ENCODE measurements at regions not wholly inside any gene's neighbourhood (a gene's known extent, or its start where the extent isn't known, plus 50 kb on each side); places are given as distances from the start of the nearest gene placed in this dataset.

DNA sequence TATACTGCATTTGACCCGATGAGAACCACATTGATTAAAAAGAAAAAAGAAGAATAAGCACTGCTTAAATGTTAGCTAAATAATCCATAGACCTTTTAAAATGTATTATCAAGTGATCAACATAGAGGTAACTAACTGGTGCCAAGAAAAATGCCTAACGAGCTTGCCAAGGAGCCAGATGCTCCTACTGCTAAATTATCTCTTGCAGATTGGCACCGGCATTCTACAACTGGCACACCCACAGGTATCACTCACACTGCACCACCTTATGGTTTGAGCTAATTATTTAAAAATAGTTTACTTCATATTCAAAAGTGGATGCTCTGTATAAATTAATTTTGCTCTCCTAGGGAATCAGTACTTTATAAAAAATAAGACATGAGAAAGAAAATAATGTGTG, 341.6 kb upstream of the CDH7 start:
- H4K20me1 ChIP-seq (ENCODE audit: insufficient read depth) = no peaks in the 10 kb centered on the region
- TF ChIP-seq, protein P1, sequence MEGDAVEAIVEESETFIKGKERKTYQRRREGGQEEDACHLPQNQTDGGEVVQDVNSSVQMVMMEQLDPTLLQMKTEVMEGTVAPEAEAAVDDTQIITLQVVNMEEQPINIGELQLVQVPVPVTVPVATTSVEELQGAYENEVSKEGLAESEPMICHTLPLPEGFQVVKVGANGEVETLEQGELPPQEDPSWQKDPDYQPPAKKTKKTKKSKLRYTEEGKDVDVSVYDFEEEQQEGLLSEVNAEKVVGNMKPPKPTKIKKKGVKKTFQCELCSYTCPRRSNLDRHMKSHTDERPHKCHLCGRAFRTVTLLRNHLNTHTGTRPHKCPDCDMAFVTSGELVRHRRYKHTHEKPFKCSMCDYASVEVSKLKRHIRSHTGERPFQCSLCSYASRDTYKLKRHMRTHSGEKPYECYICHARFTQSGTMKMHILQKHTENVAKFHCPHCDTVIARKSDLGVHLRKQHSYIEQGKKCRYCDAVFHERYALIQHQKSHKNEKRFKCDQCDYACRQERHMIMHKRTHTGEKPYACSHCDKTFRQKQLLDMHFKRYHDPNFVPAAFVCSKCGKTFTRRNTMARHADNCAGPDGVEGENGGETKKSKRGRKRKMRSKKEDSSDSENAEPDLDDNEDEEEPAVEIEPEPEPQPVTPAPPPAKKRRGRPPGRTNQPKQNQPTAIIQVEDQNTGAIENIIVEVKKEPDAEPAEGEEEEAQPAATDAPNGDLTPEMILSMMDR (conservative IDR thresholded peaks at IDR 0.05; ENCODE audit: low read depth, low read length) = no peak

DNA sequence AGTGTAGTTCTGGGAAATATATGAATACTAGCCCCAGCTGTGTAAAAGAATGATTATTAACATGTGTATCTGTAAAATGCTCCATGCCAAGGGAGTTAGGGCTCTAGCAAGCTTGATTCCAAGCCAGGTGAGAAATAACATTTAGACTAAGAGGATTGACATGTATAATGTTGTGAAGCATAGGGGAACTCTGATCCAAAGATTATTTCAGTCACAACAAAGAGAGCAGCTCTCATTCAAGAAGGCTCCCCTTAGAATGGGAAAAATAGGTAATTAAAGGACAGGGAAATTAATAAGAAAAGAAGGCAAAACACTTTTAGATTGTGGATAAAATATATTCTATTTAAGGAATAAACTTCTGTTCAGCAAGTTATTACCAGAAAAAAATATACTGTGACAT, 347.3 kb upstream of the CDH7 start:
- no peaks in the 10 kb centered on the region for H3K4me1 ChIP-seq (ENCODE audit: low read depth, poor library complexity, severe bottlenecking)
- TF ChIP-seq, protein P1 (conservative IDR thresholded peaks at IDR 0.05; ENCODE audit: low read depth, low read length) = no peak
- no peaks in the 10 kb centered on the region for H3K79me2 ChIP-seq (ENCODE audit: insufficient read depth, low read depth)
- no peaks in the 10 kb centered on the region for H3K36me3 ChIP-seq (ENCODE audit: insufficient read depth)
- H3K9ac ChIP-seq = no peak overlapping the region
- H3K4me2 ChIP-seq = no peak overlapping the region
- H3K27me3 ChIP-seq (ENCODE audit: insufficient read depth, low read depth) = no peaks in the 10 kb centered on the region
- H3K4me3 ChIP-seq (IDR thresholded peaks at IDR 0.05; ENCODE audit: insufficient read depth, low read depth, low read length) = no peak overlapping the region
- no peak overlapping the region for H2AFZ ChIP-seq (ENCODE audit: low read depth)
- H4K20me1 ChIP-seq (ENCODE audit: insufficient read depth) = no peaks in the 10 kb centered on the region
- H3K27ac ChIP-seq = no peak overlapping the region

More for the DNA sequence above, 341.6 kb upstream of the CDH7 start:
- H3K36me3 ChIP-seq (ENCODE audit: insufficient read depth) = no peaks in the 10 kb centered on the region
- no peak overlapping the region for H3K9ac ChIP-seq
- H3K4me3 ChIP-seq (IDR thresholded peaks at IDR 0.05; ENCODE audit: insufficient read depth, low read depth, low read length) = no peak overlapping the region
- no peak overlapping the region for H3K27ac ChIP-seq
- H3K79me2 ChIP-seq (ENCODE audit: insufficient read depth, low read depth) = no peaks in the 10 kb centered on the region
- no peak overlapping the region for H2AFZ ChIP-seq (ENCODE audit: low read depth)
- H3K27me3 ChIP-seq (ENCODE audit: insufficient read depth, low read depth) = no peaks in the 10 kb centered on the region
- H3K4me1 ChIP-seq (ENCODE audit: low read depth, poor library complexity, severe bottlenecking) = no peaks in the 10 kb centered on the region
- no peak overlapping the region for H3K4me2 ChIP-seq

DNA sequence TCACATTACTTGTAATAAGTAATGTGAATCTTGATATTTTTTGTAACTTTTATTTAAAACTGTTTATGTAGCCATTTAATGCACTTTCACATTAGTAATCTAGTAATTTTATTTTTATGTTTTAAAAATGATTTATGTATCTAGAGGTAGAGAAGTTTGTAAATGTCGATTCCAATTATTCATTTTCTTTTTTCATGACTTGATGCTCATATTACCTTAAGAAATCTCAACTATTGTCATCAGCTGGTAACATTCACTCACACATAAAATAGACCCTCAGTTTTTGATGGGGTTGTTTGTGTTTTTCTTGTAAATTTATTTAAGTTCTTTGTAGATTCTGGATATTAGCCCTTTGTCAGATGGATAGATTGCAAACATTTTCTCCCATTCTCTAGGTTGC, 351.7 kb upstream of the CDH7 start:
- TF ChIP-seq, protein P1 (conservative IDR thresholded peaks at IDR 0.05; ENCODE audit: low read depth, low read length) = no peak
- no peak overlapping the region for H3K4me3 ChIP-seq (IDR thresholded peaks at IDR 0.05; ENCODE audit: insufficient read depth, low read depth, low read length)
- no peak overlapping the region for H3K4me2 ChIP-seq
- no peaks in the 10 kb centered on the region for H3K4me1 ChIP-seq (ENCODE audit: low read depth, poor library complexity, severe bottlenecking)
- no peaks in the 10 kb centered on the region for H3K36me3 ChIP-seq (ENCODE audit: insufficient read depth)
- H2AFZ ChIP-seq (ENCODE audit: low read depth) = no peak overlapping the region
- no peaks in the 10 kb centered on the region for H3K79me2 ChIP-seq (ENCODE audit: insufficient read depth, low read depth)
- H3K9ac ChIP-seq = no peak overlapping the region
- H4K20me1 ChIP-seq (ENCODE audit: insufficient read depth) = no peaks in the 10 kb centered on the region
- H3K27ac ChIP-seq = no peak overlapping the region
- no peaks in the 10 kb centered on the region for H3K27me3 ChIP-seq (ENCODE audit: insufficient read depth, low read depth)

DNA sequence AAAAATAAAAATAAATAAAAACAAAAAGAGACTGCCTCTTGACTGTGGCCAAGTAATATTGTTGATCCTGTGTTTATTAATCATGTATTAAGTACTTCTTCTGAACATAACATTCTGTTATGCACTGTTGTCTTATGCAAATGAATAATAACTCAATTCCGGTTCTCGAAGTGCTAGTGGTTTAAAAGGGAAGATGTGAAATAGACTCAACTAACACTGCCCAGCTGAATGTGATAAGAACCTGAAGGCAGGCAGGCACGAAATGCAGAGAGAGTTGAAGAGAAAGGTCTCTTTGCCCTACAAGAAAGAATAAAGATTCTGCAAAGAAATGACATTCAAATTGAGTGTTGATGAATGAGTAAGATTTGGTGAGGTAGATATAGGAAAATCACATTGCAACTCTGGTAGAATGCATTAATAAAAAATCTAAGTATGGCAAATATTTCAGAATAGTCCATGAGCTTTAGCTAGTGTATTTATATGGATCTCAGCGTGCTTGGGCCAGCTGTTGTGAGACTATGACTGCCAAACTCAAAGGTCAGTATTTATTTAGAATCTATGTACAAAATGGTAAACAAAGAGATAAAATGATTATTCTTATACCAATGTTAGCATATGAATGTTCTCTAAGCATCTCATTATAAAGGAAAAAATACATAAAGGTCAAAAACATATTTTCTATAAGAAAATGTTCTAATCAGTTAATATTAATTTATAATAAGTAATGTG, 352.3 kb upstream of the CDH7 start:
- H3K27me3 ChIP-seq (ENCODE audit: insufficient read depth, low read depth) = no peaks in the 10 kb centered on the region
- H3K36me3 ChIP-seq (ENCODE audit: insufficient read depth) = no peaks in the 10 kb centered on the region
- H3K27ac ChIP-seq = no peak overlapping the region
- no peak overlapping the region for H3K4me3 ChIP-seq (IDR thresholded peaks at IDR 0.05; ENCODE audit: insufficient read depth, low read depth, low read length)
- no peaks in the 10 kb centered on the region for H3K4me1 ChIP-seq (ENCODE audit: low read depth, poor library complexity, severe bottlenecking)
- H4K20me1 ChIP-seq (ENCODE audit: insufficient read depth) = no peaks in the 10 kb centered on the region
- H3K79me2 ChIP-seq (ENCODE audit: insufficient read depth, low read depth) = no peaks in the 10 kb centered on the region
- TF ChIP-seq, protein P1 (conservative IDR thresholded peaks at IDR 0.05; ENCODE audit: low read depth, low read length) = no peak
- H3K9ac ChIP-seq = no peak overlapping the region
- H2AFZ ChIP-seq (ENCODE audit: low read depth) = no peak overlapping the region
- no peak overlapping the region for H3K4me2 ChIP-seq

Data from KMS-11 (cell line).